GM21723 (cell line): ENCODE measurements at regions not wholly inside any gene's neighbourhood (a gene's known extent, or its start where the extent isn't known, plus 50 kb on each side); places are given as distances from the start of the nearest gene placed in this dataset.

Source experiments
- ATAC-seq: cut with Tn5 transposase; IDR thresholded peaks from one replicate; pipeline ENCODE4 v1.9.1; 2021; ENCODE audit warnings: mild to moderate bottlenecking, moderate library complexity; ENCODE audit not compliant: unreplicated experiment

DNA sequence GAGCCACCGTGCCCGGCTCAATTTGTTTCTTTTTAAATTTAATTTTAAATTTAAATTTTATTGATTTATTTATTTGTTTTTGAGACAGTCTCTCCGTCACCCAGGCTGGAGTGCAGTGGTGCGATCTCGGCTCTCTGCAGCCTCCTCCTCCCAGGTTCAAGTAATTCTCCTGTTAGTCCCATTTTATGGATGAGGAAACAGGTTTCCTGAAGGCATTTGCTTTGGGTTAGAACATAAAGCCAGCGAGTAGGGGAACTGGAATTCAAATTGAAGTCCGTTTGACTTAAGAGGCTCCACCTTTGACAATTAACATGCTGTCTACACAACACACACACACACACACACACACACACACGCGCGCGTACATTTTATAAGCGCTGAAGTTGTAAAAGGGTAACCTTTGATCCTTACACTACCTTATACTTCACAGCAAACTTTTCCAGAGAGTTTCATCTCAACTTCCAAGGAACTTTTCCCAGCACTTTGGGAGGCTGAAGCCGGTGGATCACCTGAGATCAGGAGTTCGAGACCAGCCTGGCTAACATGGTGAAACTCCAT lies 232.0 kb downstream of the BCAS1 start:
- no peak for ATAC-seq

DNA sequence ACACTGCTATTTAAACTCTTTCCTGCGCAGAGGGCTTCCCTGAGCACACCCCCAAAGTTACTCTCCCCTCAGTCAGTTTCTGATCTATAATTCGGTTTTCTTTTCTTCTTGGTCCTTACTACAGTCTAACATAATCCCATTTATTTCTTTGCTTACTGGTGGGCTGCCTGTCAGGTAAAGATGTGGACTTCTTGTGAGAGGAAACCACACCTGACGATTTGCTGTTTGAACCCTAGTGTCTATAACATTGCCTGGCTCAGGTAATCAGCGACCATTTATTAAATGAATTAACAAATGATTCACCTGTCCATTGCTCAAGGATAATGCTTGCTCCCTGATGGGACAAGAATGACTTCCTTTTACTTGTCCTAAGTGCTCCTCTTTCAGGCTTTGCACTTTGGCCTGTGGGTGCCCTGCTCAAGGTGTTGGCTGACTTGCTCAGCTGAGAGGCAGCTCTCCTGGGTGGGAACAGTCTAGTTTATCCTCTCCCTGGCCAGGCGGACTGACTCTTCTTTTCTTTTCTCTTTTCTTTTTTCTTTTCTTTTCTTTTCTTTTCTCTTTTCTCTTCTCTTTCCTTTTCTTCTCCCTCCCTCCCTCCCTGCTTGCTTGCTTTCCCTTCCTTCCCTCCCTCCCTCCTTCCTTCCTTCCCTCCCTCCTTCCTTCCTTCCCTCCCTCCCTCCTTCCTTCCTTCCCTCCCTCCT lies 233.1 kb downstream of the BCAS1 start:
- no peak for ATAC-seq

DNA sequence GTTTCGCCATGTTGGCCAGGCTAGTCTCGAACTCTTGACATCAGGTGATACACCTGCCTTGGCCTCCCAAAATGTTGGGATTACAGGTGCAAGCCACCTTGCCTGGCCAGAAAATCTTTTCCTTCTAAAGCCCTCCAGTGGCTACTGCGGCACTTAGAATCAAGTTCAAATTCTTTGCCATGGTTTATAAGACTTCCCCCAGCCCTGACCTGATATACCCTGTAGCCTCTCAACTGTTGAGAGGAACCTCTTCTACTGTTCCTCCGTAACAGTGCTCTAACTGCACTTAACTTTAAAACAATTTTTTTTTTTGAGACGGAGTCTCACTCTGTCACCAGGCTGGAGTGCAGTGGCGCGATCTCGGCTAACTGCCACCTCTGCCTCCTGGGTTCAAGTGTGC lies 235.6 kb downstream of the BCAS1 start:
- ATAC-seq: no peak

DNA sequence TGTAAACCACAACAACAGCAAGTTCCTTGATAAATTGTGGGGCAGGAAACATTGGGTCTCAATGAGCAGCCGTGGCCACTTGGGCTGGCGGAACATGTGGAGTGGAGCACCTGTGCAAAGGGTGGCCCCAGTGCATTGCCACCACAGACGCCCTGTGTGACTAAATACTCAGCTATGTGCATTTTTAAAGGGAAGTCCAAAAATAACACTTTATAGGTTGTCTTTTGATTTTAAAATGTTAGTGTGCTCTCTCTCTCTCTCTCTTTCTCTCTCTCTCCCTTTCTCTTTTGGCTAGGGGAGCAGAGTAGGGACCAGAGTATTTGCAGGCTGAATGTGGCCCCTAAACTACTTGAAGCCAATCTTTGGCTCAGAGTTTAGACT lies 236.3 kb downstream of the BCAS1 start:
- ATAC-seq: peak; percentile 28

DNA sequence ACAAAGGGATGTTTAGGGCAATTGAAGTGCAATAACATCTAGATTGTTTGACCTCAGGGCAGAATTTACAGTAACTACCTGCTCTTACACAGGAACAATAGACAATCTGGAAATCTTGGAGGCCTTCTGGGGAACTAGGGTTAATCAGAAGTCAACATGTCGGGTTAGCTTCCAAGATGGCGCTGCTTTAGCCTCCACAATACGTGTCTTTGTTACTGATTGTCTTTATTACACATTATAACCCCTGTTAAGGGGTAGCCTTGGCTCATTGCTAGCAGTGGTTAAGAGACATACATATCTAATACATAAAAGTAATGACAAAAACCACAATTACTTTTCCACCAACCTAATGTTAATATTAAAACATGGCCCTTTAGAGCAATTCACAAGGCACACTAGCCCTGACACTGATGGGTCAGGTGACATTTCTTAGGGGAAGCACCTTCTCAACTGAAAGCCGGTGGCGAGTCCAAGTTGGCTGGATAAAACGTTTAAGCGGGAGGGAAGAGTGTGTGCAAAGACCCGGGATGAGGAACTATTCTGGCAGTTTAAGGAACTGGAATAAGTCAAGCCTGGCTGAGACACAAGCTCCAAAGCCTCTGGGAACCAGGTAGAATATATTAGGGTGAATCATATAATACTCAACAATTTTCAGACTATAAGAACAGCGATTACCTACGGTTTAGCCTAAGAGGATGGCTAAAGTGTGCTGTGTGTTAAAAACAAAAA lies 236.9 kb downstream of the BCAS1 start:
- no peak for ATAC-seq

DNA sequence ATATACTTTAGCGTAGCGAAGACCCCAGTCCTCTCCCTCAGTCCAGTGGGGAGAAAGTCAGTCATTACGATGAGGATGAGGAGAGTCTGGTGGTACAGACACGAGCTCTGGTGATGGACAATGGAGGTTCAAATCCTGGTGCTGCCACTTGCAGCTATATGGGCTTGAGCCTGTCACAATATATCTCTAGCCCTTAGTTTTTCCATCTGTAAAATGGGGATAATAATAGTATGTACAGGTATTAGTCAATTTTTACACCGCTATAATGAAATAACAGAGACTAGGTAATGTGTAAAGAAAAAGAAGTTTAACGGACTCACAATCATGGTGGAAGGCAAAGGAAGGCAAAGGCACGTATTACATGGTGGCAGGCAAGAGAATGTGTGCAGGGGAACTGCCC lies 237.9 kb downstream of the BCAS1 start:
- ATAC-seq: no peak

DNA sequence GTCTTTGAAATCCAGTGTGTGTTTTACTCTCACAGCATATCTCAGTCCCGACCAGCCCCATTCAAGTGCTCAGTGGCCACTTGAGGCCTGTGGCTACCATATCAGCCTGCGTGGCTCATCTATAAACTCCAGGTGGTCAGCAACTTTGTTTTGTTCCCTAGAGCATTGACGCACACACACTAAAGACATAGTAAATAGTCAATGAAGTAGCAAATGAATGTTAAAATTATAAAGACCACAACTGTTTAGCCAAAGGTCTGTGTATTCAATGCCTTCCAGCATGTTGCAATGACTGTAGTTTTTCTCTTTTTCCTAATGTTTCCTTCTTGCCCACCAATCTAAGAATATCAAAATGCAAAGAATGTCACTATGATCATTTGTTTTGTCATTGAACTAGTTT lies 238.2 kb upstream of the ZNF217 start:
- no peak for ATAC-seq

DNA sequence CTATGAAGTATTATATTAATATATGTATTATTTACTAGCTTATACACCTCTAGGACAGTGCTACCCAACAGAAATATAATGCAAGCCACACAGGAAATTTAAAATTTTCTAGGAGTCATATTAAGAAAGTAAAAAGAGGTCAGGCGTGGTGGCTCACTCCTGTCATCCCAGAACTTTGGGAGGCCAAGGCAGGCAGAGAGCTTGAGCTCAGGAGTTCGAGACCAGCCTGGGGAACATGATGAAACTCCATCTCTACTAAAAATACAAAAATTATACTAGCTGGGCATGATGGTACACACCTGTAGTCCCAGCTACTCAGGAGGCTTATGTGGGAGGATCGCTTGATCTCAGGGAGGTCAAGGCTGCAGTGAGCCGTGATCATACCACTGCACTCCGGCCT lies 237.6 kb upstream of the ZNF217 start:
- no peak for ATAC-seq

DNA sequence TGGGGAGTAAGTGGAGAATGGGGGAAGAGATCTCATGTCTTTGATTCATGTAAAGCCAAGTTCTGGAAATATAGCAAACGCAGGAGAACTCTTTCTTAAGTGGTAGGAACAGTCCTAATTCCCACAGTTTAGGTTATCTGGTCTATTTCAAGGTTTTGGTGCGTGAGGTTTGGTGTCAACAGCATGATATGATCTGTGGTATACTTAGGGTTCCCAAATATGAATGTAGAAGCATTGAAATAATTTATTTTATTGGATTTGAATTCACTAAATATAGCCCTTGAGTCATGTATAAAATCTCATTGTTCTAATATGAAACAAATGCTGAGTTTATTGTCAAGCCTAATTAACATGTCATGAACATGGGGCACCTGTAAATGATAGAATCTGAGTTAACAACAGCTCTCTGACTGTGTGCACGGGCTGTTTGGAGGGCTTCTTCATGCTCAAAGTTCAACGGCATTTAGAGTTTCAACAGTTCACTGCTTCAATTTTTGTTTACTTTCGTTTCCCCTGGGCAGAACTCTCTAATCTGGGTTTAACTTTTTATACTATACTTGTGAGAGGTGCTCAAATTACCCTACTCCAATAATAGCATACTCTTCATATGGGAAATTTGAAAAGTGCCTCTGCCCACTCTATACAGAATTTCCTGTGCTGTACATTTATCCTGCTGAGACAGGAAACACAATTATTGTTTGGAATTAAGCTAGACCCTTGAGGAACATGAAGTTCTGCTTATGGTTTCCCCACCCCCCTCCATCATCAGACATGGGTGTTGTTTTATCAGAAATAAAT lies 236.3 kb upstream of the ZNF217 start:
- peak; percentile 48 for ATAC-seq

DNA sequence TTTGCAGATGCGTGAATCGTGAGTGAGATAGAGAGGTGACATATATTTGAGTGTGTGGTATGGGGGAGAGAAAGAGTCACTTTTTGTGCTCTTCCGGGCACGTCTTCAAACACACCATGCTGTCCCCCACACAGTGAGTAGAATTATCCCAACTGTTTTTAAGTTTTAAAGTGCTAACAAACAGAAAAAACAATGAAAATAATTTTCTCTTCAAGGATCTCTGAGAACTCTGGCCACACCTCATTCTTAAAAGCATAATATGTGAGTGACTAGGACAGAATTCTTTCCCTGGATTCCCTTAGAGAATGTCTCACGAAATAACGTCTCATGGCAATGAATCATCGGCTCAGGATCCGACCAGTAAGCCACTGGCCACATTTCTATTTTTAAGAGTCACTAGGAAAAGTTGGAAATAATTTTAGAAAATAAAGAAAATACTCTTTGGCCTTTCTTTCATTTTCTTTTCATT lies 235.7 kb upstream of the ZNF217 start:
- ATAC-seq: no peak

DNA sequence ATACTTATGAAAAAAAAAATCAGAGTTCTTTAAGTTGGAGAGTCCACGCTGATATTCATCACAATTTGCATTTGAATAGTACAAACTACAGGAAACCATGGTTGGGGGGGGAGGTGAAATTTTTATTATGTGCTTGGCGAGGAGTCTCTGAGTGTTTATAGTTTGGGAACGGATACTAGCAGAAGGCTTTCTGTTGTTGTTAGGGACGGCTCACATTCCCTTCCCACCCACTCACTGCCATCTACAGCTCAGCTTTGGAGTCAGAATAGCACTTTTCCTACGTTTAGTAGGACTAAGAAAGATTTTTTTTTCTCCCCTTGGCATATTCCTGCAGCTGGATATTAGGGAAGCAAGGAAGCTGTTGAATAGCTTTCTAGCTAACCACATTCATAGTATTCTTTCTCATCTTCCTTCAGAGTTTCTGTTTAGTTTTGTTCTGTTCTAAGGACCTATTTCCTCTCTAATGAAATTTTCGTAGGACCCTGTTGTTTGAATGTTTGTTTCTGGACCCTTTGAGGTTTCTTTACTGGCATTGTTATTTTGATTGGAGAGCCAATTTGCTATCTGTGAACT lies 235.1 kb upstream of the ZNF217 start:
- ATAC-seq: no peak

DNA sequence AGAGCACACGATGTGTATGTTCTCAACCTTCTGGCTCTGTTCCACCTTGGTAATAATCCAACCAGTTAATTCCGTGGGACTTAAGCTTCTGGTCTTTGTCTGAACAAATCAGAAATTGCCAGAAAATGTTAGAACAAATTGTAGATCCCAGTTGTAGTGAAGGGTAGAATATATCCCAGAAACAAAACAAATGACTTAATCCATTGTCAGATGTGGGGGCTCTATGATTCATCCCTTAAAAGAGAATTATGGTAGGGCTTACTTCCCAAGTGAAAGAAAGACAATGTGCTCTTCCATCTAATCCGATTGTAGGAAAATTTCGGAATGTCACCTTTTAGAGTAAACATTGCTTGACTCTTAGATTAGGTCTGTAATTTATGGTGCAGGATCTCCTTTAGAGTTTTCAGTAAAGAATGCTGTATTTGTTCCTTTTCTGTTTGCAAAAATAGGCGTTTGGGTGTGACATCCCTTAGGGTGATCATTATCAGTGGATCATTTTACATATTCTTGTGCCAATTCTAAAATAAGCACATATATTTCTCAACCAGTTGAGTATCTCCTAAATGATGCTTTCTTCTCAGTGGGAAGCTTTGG lies 234.5 kb upstream of the ZNF217 start:
- ATAC-seq: no peak

DNA sequence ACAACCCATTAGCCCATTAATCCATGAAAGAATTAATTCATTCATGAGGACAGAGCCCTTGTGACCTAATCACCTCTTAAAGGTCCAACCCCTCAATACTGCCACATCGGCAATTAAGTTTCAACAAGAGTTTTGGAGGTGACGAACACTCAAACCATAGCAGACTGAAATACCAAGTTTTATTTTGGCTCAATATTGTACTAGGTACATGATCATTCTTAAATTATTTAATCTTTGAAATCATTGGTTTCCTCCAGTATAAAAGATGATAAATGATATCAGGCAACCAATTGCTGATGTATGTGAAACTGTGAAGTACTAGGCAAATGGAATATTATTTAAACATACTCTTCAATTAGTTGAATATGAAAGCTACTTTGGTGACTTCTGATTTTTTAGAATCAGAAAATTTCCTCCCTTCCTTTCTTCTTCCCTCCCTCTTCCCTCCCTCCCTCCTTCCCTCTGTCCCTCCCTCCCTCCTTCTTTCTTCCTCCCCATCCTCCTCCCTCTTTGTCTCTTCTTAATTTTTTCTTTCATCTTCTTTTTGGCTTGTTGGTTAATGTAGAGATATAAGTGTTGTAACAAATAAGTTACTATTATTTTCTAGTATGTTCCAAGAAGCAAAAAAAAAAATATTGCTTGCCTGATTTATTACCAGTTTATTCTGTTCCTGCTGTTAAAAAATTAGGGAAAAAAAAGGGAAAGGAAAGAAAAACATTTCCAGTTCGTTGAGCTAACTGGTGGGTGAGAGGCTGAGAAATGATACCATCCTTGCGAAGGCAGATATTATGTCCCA lies 233.9 kb upstream of the ZNF217 start:
- no peak for ATAC-seq

DNA sequence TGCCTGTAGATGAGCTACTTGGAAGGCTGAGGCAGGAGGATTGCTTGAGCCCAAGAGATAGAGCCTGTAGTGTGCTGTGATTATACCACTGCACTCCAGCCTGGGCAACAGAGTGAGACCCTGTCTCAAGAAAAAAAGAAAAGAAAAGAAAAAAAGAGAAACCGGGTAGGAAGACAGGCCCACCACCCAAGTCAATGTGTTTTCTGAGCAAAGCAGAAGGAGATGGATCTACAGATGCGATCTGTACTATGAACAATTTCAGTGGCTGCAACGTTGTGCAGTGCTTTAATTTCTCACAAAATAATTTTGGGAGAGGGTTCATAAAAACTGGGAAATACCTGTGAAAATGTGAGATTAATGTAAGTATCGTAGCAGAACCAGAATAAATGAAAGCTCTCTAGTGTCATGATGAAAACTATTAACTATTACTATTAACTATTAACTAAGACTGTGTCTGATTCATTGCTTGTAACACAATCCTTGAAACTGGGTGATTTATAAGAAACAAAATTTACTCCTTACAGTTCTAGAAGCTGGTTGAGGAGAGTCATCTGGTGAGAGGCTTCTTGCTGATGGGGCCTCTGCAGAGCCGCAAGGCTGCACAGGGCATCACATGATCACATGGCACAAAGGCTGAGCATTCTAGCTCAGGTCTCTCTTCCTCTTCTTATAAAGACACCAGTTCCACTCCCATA lies 233.1 kb upstream of the ZNF217 start:
- ATAC-seq: peak; percentile 46

DNA sequence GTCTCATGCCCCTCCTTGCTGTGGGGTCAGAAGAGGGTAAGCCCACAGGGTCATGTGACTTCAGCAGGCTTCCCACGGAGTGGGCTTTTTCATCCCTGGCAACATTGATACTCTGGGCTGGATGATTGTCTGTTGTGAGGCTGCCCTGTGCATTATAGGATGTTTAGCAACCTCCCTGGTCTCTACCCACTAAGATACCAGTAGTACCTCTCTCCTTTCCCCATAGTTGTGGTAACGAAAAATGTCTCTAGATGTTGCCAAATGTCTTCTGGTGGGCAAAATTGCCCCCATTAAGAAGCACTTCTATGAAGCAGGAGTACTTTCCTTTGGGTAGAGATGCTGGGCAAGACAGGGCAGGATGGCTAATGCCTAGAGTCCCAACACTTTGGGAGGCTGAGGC lies 232.5 kb upstream of the ZNF217 start:
- ATAC-seq: no peak

DNA sequence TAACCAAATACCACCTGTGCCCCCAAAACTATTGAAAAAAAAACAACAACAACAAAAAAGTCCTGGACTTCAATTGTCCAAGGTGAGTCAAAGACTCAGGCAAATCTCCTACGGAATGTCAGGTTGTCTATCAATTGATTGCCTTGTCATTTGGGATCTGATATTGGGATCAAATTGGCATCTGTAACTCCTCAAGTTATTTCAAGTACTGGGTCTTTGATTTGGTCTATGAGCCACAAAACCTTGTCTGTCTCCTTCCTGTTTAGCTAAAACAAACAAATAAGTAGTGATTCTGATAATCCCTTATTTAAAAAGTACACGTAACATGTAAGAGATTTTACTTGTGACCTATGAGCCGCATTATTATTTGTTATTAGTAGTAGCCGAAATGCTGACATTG lies 231.6 kb upstream of the ZNF217 start:
- no peak for ATAC-seq

DNA sequence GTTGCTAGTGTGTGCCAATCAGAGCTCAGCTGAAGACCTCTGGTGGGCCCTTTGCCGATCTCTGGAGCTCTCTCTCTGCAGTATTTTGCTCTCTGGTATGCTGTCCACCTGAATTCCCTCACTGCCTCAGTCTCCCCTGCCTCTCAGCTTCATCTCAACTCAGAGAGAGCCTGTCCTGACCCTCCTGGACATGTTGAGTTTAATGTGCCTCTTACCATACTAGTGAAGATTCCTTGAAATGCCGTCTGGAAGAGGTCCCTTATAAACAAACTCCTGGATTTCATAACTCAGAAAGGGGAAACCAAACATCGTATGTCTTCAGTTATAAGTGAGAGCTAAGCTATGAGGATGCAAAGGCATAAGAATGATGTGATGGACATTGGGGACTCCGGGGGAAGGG lies 231.1 kb upstream of the ZNF217 start:
- no peak for ATAC-seq

DNA sequence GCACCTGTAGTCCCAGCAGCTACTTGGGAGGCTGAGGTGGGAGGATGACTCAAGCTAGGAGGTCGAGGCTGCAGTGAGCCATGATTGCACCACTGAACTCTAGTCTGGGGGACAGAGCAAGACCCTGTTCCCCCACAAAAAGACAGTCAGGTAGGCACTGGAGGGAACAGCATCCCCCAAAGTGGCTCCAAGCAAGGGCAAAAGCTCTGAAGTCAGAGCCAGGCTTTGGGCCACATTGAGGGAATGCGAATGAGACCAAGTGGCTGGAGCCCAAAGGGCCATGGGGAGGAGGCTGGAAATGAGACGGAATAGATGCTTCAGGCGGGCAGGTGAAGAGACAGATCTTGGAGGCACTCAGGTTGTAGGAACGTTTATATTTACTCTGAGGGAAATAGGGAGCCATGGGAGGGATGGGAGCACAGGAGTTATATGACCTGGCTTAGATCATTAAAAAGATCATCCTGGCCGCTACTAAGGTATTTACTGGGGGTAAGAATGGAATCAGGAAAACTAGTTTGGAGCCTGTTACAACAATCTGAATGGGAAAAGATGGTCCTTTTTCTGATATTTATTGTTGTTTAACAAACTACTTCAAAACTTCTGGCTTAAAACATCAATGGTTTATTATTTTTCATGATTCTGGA lies 229.6 kb upstream of the ZNF217 start:
- no peak for ATAC-seq

DNA sequence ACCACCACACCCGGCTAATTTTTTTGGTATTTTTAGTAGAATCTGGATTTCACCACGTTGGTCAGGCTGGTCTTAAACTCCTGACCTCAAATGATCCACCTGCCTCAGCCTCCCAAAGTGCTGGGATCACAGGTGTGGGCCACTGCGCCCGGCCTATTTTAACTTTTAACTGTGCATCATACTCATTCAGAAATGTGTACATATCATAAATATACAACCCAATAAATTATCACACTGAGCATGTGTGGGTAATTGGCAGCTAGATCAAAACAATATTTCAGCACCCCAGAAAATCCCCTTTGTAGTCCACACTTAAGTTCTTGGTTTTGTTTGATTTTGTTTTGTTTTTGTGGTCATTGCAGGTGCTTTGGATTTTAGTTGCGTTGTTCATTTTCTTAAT lies 228.9 kb upstream of the ZNF217 start:
- no peak for ATAC-seq
